ENCODE measurements at regions not wholly inside any gene's neighbourhood (a gene's known extent, or its start where the extent isn't known, plus 50 kb on each side); places are given as distances from the start of the nearest gene placed in this dataset.

GRCh38 chr13:30081331-30081730, 226.0 kb downstream of the KATNAL1 start:
- H3K36me3 ChIP-seq (ENCODE audit: insufficient read depth) = peaks cover 11% of the 10 kb centered on the region
- peaks cover 3% of the 10 kb centered on the region; the same call in 1 of the 2 replicates for H3K9me2 ChIP-seq (ENCODE audit: insufficient read depth)
- Mint-ChIP-seq H3K4me1 (peaks cover 19% of the 10 kb centered on the region), H3K9me3 (peaks cover 58% of the 10 kb centered on the region), H3K36me3 (ENCODE audit: low read depth) (peaks cover 38% of the 10 kb centered on the region), H3K4me3 (no peak overlapping the region), H3K27ac (no peak overlapping the region), H3K27me3 (ENCODE audit: insufficient read depth, low read depth, poor library complexity) (peaks cover 5% of the 10 kb centered on the region)
- H2AFZ ChIP-seq = no peak overlapping the region
- ATAC-seq (no peak), DNase-seq (ENCODE audit: low spot score) (no peak)
- H3K4me1 ChIP-seq (ENCODE audit: insufficient read depth) = peaks cover 5% of the 10 kb centered on the region; the same call in 1 of the 2 replicates
- H3F3A ChIP-seq (replicated peaks; ENCODE audit: low read depth) = no peaks in the 10 kb centered on the region
- H4K20me1 ChIP-seq (replicated peaks; ENCODE audit: insufficient read depth) = no peaks in the 10 kb centered on the region
- no peak overlapping the region for H3K27ac ChIP-seq (ENCODE audit: low read depth)
- H3K79me2 ChIP-seq (replicated peaks; ENCODE audit: insufficient read depth) = no peaks in the 10 kb centered on the region
- H3K27me3 ChIP-seq (ENCODE audit: insufficient read depth) = no peaks in the 10 kb centered on the region
- TF ChIP-seq ZNF331 (CRISPR knock-in tag; IDR thresholded peaks at IDR 0.05; ENCODE audit: low read depth) (no peak), ZNF462 (CRISPR knock-in tag; IDR thresholded peaks at IDR 0.05) (no peak), EZH2phosphoT487 (IDR thresholded peaks at IDR 0.05; ENCODE audit: unreplicated experiment) (no peak), ZNF114 (CRISPR knock-in tag; IDR thresholded peaks at IDR 0.05) (no peak), ETS1 (IDR thresholded peaks at IDR 0.05) (no peak), CREB1 (CRISPR knock-in tag; IDR thresholded peaks at IDR 0.05; ENCODE audit: low read depth) (no peak), JUNB (IDR thresholded peaks at IDR 0.05; ENCODE audit: unreplicated experiment) (no peak), REST (IDR thresholded peaks at IDR 0.05; ENCODE audit: unreplicated experiment) (no peak), NANOG (IDR thresholded peaks at IDR 0.05; ENCODE audit: borderline replicate concordance) (no peak), EZH2 (IDR thresholded peaks at IDR 0.05; ENCODE audit: low read depth, unreplicated experiment) (no peak), POLR2AphosphoS5 (IDR thresholded peaks at IDR 0.05; ENCODE audit: low read depth) (no peak), STAT1 (IDR thresholded peaks at IDR 0.05; ENCODE audit: unreplicated experiment) (no peak), CTCF (conservative IDR thresholded peaks at IDR 0.05; ENCODE audit: low read depth in 2 of 2) (no peak)
- H3K4me2 ChIP-seq = no peak overlapping the region
- H3K4me3 ChIP-seq = no peak overlapping the region

Measured in GM23338 (cell line).